ENCODE measurements at regions not wholly inside any gene's neighbourhood (a gene's known extent, or its start where the extent isn't known, plus 50 kb on each side); places are given as distances from the start of the nearest gene placed in this dataset.

DNA sequence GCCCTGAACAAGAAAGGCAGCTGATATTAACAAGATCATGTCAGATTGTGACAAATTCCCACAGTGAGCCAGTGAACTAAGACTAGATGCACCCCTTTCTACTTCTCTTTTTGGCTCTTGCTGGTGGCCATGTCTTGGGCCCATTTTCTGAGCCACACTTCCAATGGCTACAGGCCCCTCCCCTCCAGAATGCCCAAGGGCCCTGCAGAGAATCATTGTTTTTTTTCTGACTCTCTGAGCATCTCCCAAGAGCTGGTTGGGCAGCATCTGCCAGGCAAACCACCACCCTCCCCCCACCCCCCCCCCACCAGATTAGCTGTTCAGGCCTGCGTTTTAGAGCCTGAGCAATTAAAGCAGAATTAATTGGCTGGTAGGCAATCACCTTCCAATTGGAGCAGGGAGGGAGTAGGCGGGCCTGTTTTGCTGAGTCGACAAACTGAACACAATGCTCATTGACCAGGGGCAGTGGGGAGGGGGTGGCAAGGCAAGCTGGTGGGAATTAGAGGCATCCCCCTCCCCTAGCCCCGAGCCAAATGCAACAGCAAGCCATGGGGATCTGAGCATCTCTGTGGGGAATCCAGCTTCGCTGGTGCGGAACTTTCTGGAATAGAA is 541.4 kb downstream of the MN1 start:
- no peak overlapping the region for H3K4me3 ChIP-seq (ENCODE audit: low read depth, low read length)
- no peak for DNase-seq (ENCODE audit: low read depth)
- H3K36me3 ChIP-seq (ENCODE audit: control insufficient read depth, insufficient read depth, low read length): no peaks in the 10 kb centered on the region
- TF ChIP-seq, protein P1, sequence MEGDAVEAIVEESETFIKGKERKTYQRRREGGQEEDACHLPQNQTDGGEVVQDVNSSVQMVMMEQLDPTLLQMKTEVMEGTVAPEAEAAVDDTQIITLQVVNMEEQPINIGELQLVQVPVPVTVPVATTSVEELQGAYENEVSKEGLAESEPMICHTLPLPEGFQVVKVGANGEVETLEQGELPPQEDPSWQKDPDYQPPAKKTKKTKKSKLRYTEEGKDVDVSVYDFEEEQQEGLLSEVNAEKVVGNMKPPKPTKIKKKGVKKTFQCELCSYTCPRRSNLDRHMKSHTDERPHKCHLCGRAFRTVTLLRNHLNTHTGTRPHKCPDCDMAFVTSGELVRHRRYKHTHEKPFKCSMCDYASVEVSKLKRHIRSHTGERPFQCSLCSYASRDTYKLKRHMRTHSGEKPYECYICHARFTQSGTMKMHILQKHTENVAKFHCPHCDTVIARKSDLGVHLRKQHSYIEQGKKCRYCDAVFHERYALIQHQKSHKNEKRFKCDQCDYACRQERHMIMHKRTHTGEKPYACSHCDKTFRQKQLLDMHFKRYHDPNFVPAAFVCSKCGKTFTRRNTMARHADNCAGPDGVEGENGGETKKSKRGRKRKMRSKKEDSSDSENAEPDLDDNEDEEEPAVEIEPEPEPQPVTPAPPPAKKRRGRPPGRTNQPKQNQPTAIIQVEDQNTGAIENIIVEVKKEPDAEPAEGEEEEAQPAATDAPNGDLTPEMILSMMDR (IDR thresholded peaks at IDR 0.05; ENCODE audit: insufficient read depth, low read length, poor library complexity, severe bottlenecking): no peak
- no peaks in the 10 kb centered on the region for H3K27me3 ChIP-seq (ENCODE audit: control insufficient read depth, insufficient read depth, low read length)

DNA sequence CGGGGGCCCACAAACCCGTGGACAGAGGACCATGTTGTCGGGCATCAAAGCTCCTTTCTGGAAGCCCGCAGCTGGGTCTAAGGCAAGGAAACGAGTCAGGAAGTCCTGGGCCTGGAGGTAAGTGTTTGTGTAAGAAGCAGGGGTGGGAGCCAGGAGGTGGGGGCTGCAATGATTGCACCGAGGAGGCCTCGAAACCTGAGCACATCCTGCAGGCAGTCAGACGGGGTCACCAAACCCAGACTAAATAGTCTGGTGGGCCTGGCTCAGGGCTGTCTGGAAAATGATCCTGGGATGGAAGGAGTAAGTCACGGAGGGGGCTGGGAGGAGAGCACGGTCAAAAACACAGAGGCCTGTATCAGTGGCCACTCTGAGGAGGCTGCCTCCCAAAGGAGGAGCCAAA is 539.2 kb downstream of the MN1 start:
- Histone ChIP-seq H3K4me3 (ENCODE audit: low read depth, low read length) (no peak overlapping the region), H3K36me3 (ENCODE audit: control insufficient read depth, insufficient read depth, low read length) (no peaks in the 10 kb centered on the region), H3K27me3 (ENCODE audit: control insufficient read depth, insufficient read depth, low read length) (no peaks in the 10 kb centered on the region)
- no peak for DNase-seq (ENCODE audit: low read depth)
- TF ChIP-seq, protein P1 (IDR thresholded peaks at IDR 0.05; ENCODE audit: insufficient read depth, low read length, poor library complexity, severe bottlenecking): no peak

DNA sequence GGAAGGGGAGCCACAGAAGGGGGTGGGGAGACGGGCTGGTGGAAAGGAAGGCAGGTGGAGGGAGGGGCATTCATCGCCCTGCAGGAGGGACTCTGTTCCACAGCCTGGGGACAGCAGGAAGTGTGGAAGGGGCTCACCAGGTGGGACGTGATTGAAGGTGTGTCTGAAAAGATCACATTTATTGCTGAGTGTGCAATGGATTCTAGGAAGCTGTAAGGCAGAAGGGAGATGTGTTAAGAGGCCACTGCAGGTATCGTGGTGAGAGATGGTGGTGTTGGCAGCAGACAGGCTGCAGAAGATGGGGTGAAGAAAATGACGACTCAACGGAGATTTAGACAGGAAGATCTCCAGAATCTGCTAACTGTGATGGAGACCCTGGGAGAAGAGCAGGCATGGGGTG is 537.4 kb downstream of the MN1 start:
- no peaks in the 10 kb centered on the region for H3K36me3 ChIP-seq (ENCODE audit: control insufficient read depth, insufficient read depth, low read length)
- TF ChIP-seq, protein P1 (IDR thresholded peaks at IDR 0.05; ENCODE audit: insufficient read depth, low read length, poor library complexity, severe bottlenecking): no peak
- H3K27me3 ChIP-seq (ENCODE audit: control insufficient read depth, insufficient read depth, low read length): no peaks in the 10 kb centered on the region
- no peak overlapping the region for H3K4me3 ChIP-seq (ENCODE audit: low read depth, low read length)
- DNase-seq (ENCODE audit: low read depth): no peak

DNA sequence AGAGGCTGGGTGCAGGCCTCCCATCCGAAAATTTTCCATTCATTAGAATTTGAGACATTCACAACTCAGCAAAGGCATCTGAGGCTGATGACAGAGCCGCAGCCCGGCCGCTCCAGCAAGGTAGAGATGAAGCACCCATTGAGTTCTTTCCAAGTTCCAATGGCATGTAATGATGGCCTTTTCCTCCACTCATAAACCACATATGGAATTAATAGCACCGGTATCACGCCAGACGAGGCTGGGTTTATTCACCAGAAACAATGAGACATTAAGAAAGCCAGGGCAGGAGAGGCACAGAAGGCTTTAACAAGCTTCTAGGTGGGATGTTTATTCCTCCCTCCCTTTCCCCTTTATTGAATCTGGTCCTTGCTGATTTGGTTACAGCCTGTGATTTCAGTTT is 534.4 kb downstream of the MN1 start:
- Histone ChIP-seq H3K27me3 (ENCODE audit: control insufficient read depth, insufficient read depth, low read length) (peaks cover 11% of the 10 kb centered on the region), H3K36me3 (ENCODE audit: control insufficient read depth, insufficient read depth, low read length) (no peaks in the 10 kb centered on the region), H3K4me3 (ENCODE audit: low read depth, low read length) (no peak overlapping the region)
- DNase-seq (ENCODE audit: low read depth): no peak
- TF ChIP-seq, protein P1 (IDR thresholded peaks at IDR 0.05; ENCODE audit: insufficient read depth, low read length, poor library complexity, severe bottlenecking): no peak

DNA sequence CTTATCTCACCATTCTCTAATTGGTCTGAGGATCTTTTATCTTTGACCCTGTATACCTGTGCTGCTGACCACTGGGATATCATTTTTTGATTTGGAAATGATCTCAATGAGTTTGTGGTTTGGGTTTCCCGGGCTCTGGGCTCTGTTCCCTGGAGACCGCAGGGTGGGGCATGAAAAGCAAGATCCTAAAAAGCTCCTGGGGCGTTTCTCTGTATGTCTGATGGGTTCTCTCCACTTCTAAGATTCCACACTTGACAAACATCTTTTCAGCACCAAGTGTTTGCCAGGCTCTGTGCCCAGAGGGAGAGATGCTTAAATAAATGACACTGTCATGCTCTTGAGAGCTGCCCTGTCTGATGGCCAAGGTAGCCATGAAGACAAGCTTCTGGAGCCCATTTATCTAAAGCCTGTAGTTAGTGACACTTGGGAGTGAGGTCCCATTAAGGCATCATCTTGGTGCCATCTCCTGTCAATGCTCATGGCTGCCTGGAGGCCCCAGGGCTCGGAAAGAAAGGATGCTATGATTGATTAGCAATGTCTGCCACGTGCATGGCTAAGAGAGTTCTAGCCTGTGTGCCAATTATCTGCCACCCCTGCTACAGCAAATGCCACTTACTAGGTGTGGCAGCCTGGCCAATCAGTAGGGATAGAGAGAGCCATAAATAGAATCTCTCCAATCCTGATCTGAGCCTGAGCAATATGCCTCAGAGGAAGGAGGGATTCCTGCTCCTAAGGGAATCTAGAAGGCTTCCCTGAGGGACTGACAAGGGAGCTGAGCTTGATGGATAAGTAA is 531.6 kb downstream of the MN1 start:
- TF ChIP-seq, protein P1 (IDR thresholded peaks at IDR 0.05; ENCODE audit: insufficient read depth, low read length, poor library complexity, severe bottlenecking): no peak
- Histone ChIP-seq H3K27me3 (ENCODE audit: control insufficient read depth, insufficient read depth, low read length) (peaks cover 15% of the 10 kb centered on the region), H3K4me3 (ENCODE audit: low read depth, low read length) (no peak overlapping the region), H3K36me3 (ENCODE audit: control insufficient read depth, insufficient read depth, low read length) (no peaks in the 10 kb centered on the region)
- DNase-seq (ENCODE audit: low read depth): no peak

All from kidney epithelial cell (primary cell).